T-helper 2 cell (primary cell): ENCODE measurements at regions not wholly inside any gene's neighbourhood (a gene's known extent, or its start where the extent isn't known, plus 50 kb on each side); places are given as distances from the start of the nearest gene placed in this dataset.

Experiments used
- DNase-seq, 5 experiments: peaks; one replicate each; pipeline versions ENCODE4 v3.0.0 to v3.0.0-alpha.2; 2012 to 2022

DNA sequence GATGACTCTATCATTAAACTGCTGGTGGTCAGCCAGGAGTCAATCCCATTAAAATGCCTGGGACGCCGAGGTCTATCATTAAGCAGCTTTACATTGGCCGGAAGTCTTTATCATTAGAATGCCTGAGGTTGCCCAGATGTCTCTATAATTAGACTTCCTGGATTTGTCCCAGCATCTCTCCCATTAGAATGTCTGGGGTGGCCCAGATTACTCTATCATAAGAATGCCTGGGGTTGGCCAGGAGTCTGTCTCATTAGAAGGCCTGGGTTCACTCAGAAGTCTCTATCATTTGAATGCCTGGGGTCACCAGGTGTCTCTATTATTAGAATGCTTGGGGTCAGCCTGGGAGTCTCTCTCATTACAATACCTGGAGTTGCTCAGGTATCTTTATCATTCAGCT lies 2227.2 kb downstream of the TP53TG3F start:
- DNase-seq = no peak

DNA sequence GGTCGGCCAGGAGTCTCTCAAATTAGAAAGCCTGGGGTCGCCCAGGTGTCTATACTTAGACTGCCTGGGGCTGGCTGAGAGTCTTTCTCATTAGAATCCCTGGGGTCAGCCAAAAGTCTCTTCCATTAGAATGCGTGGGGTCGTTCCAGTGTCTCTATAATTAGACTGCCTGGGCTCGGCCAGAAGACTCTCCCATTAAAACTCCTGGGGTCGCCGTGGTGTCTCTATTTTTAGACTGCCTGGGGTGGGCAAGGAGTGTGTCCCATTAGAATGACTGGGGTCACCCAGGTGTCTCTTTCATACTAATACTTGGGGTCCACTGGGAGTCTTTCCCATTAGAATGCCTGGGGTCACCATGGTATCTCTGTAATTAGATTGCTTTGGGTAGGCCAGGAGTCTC lies 2227.7 kb downstream of the TP53TG3F start:
- DNase-seq = no peak

DNA sequence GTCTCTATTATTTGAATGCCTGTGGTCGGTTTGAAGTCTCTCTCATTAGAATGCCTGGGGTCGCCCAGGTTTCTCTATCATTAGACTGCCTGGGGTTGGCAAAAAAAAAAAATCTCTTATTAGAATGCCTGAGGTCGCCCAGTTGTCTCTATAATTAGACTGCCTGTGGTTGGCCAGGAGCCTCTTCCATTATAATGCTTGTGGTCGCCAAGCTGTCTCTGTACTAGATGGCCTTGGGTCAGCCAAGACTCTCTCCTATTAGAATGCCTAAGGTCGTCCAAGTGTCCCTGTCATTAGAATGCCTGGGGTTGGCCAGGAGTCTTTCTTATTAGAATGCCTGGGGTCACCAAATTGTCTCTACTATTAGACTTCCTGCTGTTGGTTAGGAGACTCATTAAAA lies 2228.4 kb downstream of the TP53TG3F start:
- DNase-seq = no peak

DNA sequence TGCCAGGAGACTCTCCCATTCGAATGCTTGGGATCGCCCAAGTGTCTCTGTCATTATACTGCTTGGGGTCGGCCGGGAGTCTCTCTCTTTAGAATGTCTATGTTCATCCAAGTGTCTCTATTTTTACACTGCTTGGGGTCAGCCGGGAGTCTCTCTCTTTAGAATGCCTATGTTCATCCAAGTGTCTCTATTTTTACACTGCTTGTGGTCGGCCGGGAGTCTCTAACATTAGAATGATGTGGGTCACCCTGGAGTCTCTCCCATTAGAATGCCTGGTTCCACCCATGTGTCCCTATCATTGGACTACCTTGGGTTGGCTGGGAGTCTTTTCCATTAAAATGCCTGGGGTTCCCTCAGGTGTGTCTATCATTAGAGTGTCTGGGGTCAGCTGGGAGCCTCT lies 2230.4 kb downstream of the TP53TG3F start:
- DNase-seq = no peak

DNA sequence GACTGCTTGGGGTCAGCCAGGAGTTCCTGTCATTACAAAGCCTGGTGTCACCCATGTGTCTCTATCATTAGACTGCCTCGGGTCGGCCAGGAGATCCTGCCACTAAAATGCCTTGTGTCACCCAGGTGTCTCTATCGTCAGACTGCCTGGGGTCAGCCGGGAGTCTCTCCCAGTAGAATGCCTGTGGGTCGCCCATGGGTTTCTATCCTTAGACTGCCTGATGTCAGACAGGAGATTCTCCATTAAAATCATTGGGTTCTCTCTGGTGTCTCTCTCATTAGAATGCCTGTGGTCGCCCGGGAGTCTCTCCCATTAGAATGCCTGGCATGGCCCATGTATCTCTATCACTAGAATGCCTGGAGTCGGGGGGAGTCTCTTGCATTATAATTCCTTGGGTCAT lies 2231.0 kb downstream of the TP53TG3F start:
- DNase-seq = no peak

DNA sequence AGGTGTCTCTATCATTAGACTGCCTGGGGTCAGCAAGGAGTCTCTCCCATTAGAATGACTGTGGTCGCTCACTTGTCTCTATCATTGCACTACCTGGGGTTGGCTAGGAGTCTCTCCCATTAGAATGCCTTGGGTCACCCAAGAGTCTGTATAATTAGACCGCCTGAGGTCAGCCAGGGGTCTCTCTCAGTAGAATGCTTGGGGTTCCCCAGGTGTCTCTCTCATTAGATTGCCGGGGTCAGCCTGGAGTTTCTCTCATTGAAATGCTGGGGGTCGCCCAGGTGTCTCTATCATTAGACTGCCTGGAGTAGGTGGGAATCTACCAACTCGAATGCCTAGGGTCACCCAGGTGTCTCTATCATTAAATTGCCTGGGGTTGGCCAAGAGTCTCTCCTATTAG lies 2231.6 kb downstream of the TP53TG3F start:
- no peak for DNase-seq

DNA sequence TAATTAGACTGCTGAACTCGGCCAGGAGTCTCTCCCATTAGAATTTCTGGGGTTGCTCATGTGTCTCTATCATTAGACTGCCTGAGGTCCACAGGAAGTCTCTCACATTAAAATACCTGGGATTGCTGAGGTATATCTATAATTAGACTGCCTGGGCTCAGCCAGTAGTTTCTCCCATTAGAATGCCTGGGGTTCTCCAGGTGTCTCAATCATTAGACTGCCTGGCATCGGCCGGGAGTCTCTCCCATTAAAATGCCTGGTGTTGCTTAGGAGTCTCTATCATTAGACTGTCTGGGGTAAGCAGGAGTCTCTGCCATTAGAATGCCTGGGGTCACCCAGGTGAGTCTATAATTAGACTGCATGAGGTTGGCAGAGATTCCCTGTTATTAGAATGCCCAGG lies 2233.4 kb downstream of the TP53TG3F start:
- DNase-seq = no peak

DNA sequence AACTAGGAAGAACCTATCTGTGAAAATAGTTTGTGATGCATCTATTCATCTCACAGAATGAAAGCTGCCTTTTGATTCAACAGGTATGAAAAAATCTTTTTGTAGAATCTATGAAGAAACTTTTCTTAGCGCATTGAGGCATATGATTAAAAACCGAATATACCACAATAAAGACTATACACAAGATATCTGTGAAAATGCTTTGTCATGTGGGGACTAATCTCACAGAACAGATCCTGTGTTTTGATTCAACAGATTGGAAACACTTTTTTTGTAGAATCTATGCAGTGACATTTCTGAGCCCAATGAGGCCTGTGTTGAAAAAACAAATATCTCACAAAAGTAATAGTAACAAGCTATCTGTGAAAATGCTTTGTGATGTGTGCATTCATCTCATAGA lies 2247.5 kb downstream of the TP53TG3F start:
- DNase-seq = no peak

DNA sequence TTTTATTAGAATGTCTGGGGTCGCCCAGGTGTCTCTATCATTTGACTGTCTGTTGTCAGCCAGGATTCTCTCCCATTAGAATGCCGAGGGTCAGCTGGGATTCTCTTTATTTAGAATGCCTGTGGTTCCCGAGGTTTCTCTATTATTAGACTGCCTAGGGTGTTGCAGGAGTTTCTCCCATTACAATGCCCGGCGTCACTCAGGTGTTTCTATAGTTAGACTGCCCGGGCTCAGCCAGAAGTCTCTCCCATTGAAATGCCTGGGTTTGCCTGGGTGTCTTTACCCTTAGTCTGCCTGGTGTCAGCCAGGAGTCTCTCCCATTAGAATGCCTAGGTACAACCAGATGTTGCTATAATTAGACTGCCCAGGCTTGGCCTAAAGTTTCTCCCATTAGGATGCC lies 2252.0 kb downstream of the TP53TG3F start:
- no peak for DNase-seq

DNA sequence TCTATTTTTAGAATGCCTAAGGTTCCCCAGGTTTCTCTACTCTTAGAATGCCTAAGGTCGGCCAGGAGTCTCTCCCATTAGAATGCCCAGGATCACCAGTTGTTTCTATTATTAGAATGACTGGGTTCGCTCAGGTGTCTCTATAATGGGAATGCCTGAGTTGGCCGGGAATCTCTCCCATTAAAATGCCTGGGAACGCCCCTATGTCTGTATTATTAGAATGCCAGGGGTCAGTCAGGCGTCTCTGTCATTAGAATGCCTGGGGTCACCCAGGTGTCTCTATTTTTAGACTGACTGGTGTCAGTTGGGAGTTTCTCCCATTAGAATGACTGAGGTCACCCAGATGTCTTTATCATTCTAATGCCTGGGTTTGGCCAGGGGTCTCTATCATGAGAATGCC lies 2252.5 kb downstream of the TP53TG3F start:
- DNase-seq = no peak

DNA sequence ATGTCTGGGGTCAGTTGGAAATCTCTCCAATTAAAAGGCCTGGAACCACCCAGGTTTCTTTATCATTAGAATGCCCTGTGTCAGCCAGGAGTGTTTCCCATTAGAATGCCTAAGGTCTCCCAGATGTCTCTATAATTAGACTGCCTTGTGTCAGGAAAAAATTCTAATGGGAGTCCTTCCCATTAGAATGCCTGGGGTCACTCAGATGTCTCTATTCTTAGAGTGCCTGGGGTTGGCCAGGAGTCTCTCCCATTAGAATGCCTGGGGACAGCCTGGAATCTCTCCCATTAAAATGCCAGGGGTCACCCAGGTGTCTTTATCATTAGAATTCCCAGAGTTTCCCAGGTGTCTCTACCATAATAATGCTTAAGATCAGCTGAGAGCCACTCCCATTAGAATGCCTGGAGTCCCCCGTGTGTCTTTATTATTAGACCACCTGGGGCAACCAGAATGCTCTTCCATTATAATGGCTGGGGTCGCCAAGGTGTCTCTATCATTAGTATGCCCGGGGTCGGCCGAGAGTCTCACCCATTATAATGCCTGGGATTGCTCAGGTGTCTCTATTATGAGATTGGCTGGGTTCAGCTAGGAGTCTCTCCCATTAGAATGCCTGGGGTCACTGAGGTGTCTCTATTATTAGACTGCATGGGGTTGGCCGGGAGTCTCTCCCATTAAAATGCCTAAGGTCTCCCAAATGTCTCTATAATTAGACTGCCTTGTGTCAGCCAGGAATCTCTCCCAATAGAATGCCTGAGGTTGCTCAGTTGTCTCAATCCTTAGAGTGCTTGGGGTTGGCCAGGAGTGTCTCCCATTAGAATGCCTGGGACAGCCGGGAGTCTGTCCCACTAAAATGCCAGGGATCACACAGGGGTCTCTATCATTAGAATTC lies 2254.6 kb downstream of the TP53TG3F start:
- DNase-seq = no peak

DNA sequence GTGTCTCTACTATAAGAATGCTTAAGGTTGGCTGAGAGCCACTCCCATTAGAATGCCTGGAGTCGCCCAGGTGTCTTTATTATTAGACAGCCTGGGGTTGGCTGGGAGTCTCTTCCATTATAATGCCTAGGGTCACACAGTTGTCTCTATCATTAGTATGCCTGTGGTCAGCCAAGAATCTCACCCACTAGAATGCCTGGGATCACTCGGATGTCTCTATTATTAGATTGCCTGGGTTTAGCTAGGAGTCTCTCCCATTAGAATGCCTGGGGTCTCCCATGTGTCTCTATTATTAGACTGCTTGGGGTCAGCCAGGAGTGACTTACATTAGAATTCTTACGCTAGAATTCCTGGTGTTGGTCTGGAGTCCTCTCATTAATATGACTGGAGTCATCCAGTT lies 2255.3 kb downstream of the TP53TG3F start:
- no peak for DNase-seq

DNA sequence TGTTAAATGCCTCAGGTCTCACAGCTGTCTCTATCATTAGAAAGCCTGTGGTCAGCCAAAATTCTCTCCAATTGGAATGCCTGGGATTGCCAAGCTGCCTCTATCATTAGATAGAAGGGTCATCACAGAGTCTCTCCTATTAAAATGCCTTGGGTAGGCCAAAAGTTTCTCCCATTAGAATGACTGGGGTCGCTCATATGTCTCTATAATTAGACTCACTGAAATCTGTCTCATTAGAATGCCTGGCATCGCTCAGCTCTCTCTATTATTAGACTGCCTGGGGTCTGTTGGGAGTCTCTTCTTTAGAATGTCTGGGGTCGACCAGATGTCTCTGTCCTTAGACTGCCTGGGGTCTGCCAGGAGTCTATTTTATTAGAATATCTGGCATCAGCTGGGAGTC lies 2265.1 kb downstream of the TP53TG3F start:
- DNase-seq = no peak

DNA sequence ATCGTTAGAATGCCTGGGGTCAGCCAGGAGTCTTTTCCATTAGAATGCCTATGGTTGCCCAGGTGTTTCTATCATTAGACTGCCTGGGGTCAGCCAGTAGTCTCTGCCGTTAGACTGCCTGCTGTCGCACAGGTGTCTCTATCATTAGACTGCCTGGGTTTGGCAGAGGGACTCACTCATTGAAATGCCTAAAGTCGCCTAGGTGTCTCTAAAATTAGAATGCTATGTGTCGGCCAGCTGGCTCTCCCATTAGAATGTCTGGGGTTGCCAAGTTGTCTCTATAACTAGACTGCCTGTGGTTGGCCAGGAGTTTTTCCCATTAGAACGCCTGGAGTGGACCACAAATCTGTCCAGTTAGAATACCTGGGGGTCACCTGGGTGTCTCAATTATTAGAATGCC lies 2266.5 kb downstream of the TP53TG3F start:
- no peak for DNase-seq

DNA sequence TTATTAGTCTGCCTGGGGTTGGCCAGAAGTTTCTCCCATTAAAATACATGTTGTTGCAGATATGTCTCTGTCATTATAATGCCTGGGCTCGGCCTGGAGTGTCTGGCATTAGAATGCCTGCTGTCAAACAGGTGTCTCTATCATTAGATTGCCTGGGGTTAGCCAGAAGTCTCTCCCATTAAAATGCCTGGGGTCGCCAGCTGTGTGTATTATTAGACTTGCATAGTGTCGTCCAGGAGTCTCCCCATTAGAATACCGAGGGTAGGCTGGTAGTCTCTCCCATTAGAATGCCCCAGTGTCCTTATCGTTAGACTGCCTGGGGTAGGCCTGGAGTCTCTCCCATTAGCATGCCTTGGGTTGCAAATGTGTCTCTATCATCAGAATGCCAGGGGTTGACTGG lies 2270.8 kb downstream of the TP53TG3F start:
- no peak for DNase-seq

DNA sequence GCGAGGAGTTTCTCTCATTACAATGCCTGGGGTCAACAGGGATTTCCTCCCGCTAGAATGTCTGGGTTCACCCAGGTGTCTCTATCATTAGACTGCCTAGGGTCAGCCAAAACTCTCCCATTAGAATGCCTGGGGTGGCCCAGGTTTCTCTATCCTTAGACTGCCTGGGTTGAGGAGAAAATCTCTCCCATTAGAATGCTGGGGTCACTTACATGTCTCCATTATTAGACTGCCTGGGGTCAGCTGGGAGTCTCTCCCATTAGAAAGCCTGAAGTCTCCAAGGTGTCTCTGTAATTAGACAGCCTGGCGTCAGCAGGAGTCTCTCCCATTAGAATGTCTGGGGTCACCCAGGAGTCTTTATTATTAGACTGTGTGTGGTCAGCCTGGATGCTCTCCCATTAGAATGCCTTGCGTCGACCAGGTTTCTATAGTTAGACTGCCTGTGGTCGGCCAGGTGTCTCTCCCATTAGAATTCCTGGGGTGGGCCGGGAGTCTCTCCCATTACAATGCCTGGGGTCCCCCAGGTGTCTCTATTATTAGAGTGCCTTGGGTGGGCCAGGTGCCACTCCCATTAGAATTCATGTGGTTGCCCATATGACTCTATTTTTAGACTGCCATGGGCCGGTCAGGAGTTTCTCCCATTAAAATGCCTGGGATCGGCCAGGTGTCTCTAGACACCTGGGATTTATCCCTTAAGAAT lies 2272.1 kb downstream of the TP53TG3F start:
- DNase-seq = no peak

DNA sequence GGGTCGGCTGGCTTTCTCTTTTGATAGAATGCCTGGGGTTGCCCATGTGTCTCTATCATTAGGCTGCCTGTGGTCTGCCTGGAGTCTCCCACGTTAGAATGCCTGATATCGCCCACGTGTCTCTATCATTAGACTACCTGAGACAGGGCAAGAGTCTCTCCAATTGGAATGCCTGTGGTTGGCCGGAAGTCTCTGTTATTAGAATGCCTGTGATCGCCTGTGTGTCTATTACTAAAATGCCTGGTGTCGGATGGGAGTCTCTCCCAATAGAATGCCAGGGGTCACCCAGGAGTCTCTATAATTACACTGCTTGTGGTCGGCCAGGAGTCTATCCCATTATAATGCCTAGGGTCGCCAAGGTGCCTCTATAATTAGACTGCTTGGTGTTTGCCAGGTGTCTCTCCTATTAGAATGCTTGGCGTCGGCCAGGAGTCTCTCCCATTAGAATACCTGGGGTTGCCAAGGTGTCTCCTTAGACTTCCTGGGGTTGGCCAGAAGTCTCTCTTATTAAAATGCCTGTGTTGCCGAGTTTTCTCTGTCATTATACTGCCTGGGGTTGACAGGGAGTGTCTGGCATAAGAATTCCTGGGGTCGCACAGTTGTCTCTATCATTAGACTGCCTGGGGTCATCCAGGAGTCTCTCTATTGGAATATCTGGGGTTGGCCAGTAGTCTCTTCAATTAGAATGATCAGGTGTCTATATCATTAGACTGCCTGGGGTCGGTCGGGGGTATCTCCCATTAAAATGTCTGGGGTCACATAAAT lies 2272.8 kb downstream of the TP53TG3F start:
- no peak for DNase-seq

DNA sequence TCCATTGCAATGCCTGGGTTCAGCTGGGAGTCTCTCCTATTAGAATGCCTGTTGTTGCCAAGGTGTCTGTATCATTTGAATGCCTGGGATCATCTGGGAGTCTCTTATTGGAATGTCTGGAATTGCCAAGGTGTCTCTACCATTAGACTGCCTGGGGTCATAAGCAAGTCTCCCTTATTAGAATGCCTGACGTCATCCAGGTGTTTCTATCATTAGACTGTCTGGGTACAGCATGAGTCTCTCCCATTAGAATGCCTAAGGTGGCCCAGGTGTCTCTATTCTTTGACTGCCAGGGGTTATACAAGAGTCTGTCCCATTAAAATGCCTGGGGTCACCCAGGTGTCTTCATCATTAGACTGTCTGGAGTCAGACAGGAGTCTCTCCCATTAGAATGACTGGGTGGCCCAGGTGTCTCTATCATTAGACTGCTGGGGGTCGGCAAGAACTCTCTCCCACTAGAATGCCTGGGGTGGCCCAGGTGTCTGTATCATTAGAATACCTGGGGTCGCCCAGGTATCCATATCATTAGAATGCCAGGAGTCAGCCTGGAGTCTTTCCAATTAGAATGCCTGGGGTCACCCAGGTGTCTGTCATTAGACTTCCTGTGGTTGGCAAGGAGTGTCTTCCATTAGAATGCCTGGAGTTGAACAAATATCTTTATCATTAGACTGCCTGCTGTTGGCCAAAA lies 2274.0 kb downstream of the TP53TG3F start:
- DNase-seq = no peak

DNA sequence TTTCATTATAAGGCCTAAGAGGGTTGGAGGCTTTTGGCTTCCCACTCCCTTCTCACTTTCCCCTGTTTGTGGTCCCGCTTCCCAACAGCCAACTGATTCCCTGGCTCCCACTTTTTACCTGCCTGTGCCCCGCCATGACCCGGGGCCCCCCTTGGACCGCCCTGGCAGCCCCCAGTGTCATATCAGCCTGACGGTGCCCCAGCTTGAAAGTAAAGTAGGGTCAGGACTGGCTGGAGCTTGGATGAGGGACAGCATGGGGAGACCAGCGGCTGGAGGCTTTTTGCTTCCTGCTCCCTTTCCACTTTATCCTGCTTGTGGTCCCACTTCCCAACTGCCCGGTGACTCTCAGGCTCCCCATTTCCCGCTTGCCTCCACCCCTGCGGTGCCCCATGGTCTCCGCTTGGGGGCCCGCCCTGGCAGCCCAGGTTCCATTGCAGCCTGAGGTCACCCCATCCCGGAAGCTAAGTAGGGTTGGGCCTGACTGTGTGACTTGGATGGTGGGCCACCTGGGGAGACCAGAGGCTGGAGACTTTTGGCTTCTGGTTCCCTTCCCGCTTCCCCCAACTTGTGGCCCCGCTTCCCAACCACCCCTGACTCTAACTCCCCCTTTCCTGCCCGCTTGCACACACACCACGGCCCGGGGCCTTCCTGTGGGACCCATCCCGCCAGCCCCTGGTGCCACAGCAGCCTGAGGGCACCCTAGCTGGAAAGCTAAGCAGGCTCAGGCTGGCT lies 2274.7 kb downstream of the TP53TG3F start:
- no peak for DNase-seq

DNA sequence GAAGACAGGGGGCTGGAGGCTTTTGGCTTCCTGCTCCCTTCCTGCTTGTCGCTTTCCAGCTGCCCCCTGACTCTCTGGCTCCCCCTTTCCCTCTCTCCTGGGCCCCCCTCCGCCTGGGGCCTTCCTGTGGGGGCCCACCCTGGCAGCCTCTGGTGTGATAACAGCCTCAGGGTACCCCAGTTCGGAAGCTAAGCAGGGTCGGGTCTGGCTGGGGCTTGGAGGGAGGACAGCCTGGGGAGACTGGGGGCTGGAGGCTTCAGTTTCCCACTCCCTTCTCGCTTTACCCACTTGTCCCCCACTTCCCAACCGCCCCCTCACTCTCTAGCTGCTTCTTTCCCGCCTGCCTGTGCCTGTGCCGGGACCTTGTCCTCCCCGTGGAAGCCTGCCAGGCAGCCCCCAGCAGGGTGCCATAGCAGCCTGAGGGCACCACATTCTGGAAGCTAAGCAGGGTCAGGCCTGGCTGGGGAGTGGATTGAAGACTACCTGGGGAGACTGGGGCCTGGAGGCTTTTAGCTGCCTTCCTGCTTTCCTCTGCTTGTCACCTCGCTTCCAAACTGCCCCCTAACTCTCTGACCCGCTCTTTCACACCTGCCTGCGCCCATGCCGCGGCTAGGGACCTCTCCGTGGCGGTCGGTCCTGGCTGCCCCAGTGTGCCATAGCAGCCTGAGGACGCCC lies 2275.5 kb downstream of the TP53TG3F start:
- no peak for DNase-seq

DNA sequence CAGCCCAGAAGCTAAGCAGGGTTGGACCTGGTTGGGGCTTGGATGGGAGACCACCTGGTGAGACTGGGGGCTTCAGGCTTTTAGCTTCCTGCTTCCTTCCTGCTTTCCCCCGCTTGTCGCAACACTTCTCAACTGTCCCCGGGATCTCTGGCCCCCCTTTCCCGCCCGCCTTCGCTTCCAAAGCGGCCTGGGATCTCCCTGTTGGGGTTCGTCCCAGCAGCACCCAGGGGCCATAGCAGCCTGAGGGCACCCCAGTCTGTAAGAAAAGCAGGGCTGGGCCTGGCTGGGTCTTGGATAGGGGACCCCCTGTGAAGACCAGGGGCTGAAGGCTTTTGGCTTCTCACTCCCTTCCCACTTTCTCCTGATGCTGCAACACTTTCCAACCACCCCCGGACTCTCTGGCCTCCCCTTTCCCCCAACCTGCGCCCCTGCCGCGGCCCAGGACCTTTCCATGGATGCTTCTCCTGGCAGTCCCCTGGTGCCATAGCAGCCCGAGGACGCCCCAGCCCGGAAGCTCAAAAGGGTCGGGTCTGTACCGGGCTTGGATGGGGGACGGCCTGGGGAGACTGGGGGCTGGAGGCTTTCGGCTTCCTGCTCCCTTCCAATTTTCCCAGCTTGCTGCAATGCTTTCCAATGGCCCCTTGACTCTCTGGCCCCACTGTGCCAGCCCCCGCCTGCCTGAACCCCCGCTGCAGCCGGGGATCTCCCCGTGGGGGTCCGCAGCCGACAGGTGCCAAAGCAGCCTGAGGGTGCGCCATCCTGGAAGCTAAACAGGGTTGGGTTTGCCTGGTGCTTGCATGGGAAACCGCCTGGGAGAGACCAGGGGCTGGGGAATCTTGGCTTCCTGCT lies 2276.2 kb downstream of the TP53TG3F start:
- DNase-seq = no peak
